Right cardiac atrium (tissue), 5 donors: ENCODE measurements at regions not wholly inside any gene's neighbourhood (a gene's known extent, or its start where the extent isn't known, plus 50 kb on each side); places are given as distances from the start of the nearest gene placed in this dataset.

Experiments
- ATAC-seq, 2 donors: fragments of 200-7000 bp; cut with Tn5 transposase; one replicate each; pipeline versions ENCODE4 v1.8.0 to v1.9.1; 2020; ENCODE audit warnings: moderate library complexity in 2 of 2, mild to moderate bottlenecking in 1 of 2
- DNase-seq, 3 donors: peaks; one replicate each; pipeline ENCODE4 v3.0.0-alpha.2; 2020
- H3K27ac ChIP-seq: one replicate; pipeline ENCODE4 v1.5.1; 2013; ENCODE audit warnings: mild to moderate bottlenecking, low read length, control low read depth, moderate library complexity
- H3K27me3 ChIP-seq: one replicate; pipeline ENCODE4 v1.6.1; 2013; ENCODE audit not compliant: control insufficient read depth, insufficient read depth
- H3K4me1 ChIP-seq: one replicate; pipeline ENCODE4 v1.6.1; 2013; ENCODE audit warnings: low read length; ENCODE audit not compliant: control insufficient read depth, insufficient read depth
- H3K4me3 ChIP-seq: one replicate; pipeline ENCODE4 v1.5.1; 2013; ENCODE audit warnings: low read length, control low read depth
- H3K9me3 ChIP-seq: one replicate; pipeline ENCODE4 v1.6.1; 2013; ENCODE audit warnings: low read length; ENCODE audit not compliant: control insufficient read depth
- WGBS: extraction: QIAGEN DNeasy Blood & Tissue Kit; methylation state at CpG from one replicate; pipeline ENCODE4 v1.1.7; 2013; 5-methylcytosine and 5-hydroxymethylcytosine counted together
- intact Hi-C, 4 donors: fragments of 100-400 bp; cut with DNase I; formaldehyde crosslinking; loops; one replicate each; pipeline versions ENCODE4 v1.11.0 to v1.14.0; 2022 to 2023
- donor health status: healthy with polysubstance abuse.
- donor health status: DM: no; HTN: yes; CAD: no.
- donor health status: DM: no; HTN: no; CAD: no.
- donor health status: DM: no; HTN: yes; CAD: no; lungs with severe emphysema.
- donor health status: DM: yes; HTN: yes; CAD: no.

DNA sequence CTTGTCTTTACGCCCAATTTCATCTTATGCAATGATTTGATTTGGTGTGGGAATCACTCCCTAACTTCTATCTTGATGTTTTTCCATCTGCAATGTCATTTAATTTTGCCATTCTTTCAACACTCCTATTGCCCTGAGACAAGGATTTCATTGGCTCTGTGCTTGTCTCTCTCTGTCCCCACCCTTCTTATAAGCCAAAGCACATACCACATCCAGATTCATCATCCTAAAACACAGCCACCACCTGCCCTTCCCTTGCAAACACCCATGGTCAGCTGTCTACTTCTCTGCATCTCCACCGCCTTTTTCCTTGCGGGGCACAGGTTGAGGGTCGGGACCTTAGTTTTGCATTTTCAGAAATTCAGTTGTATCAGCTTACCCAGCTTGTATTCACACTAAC lies 225.8 kb upstream of the SOX21 start:
- intact Hi-C loops, result no loop called here
- H3K4me1 ChIP-seq, result no peaks in the 10 kb centered on the region
- H3K4me3 ChIP-seq, result no peak overlapping the region
- H3K27ac ChIP-seq, result no peak overlapping the region
- no peaks in the 10 kb centered on the region for H3K27me3 ChIP-seq
- no peak for ATAC-seq
- H3K9me3 ChIP-seq, result no peaks in the 10 kb centered on the region
- WGBS, result 79% methylated on average over 4 of the region's 4 CpGs
- DNase-seq, result no peak

GRCh38 chr13:94936633-94937032 lies 224.3 kb upstream of the SOX21 start:
- ATAC-seq (no peak), DNase-seq (no peak)
- Histone ChIP-seq H3K27ac (no peak overlapping the region), H3K4me1 (no peaks in the 10 kb centered on the region), H3K4me3 (no peak overlapping the region), H3K9me3 (no peaks in the 10 kb centered on the region), H3K27me3 (no peaks in the 10 kb centered on the region)
- intact Hi-C loops, result no loop called here

DNA sequence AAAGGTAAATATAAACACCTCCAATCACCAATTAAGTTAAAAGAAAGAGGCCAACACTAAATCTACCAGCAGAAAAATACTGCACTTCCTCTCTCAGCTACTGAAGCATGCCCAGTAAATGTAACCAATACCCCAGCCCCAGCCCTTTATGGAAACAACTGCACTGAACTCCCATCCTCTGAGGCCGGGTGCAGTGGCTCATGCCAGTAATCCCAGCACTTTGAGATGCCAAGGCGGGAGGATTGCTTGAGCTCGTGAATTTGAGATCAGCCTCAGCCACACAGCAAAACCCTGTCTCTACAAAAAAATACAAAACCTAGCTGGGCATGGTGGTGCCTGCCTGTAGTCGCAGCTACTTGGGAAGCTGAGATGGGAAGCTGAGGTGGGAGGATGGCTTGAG lies 221.6 kb upstream of the SOX21 start:
- no peak overlapping the region for H3K27ac ChIP-seq
- DNase-seq (no peak), ATAC-seq (no peak)
- H3K4me3 ChIP-seq, result no peak overlapping the region
- WGBS, result 81% methylated on average over 4 of the region's 4 CpGs
- intact Hi-C loops, result no loop called here
- no peaks in the 10 kb centered on the region for H3K4me1 ChIP-seq
- H3K9me3 ChIP-seq, result no peaks in the 10 kb centered on the region
- no peaks in the 10 kb centered on the region for H3K27me3 ChIP-seq

GRCh38 chr13:94933230-94933751 lies 220.9 kb upstream of the SOX21 start:
- Histone ChIP-seq H3K4me3 (no peak overlapping the region), H3K9me3 (no peaks in the 10 kb centered on the region), H3K27ac (no peak overlapping the region), H3K27me3 (no peaks in the 10 kb centered on the region), H3K4me1 (no peaks in the 10 kb centered on the region)
- WGBS, result 95% methylated on average over 4 of the region's 4 CpGs
- no peak for DNase-seq
- no peak for ATAC-seq
- intact Hi-C loops, result no loop called here

- ATAC-seq (no peak), DNase-seq (no peak)
- no peak overlapping the region for H3K27ac ChIP-seq
- no peaks in the 10 kb centered on the region for H3K9me3 ChIP-seq
- intact Hi-C loops, result no loop called here
- no peak overlapping the region for H3K4me3 ChIP-seq
- 55% methylated on average over 5 of the region's 5 CpGs for WGBS
- H3K27me3 ChIP-seq, result no peaks in the 10 kb centered on the region
- H3K4me1 ChIP-seq, result no peaks in the 10 kb centered on the region
These were observed 215.9 kb upstream of the SOX21 start for GRCh38 chr13:94928127-94928775.

- no peak for ATAC-seq
- H3K9me3 ChIP-seq, result no peaks in the 10 kb centered on the region
- intact Hi-C loops, result no loop called here
- no peaks in the 10 kb centered on the region for H3K4me1 ChIP-seq
- no peak overlapping the region for H3K4me3 ChIP-seq
- 67% methylated on average over 3 of the region's 3 CpGs for WGBS
- no peak overlapping the region for H3K27ac ChIP-seq
- H3K27me3 ChIP-seq, result no peaks in the 10 kb centered on the region
- DNase-seq, result no peak
These were observed 212.9 kb upstream of the SOX21 start for GRCh38 chr13:94925263-94925662.

GRCh38 chr13:94921181-94921580 lies 208.8 kb upstream of the SOX21 start:
- Histone ChIP-seq H3K4me1 (no peaks in the 10 kb centered on the region), H3K4me3 (no peak overlapping the region), H3K27me3 (no peaks in the 10 kb centered on the region), H3K27ac (no peak overlapping the region), H3K9me3 (no peaks in the 10 kb centered on the region)
- DNase-seq, result no peak
- intact Hi-C loops, result no loop called here
- 37% methylated on average over 4 of the region's 4 CpGs for WGBS
- no peak for ATAC-seq

DNA sequence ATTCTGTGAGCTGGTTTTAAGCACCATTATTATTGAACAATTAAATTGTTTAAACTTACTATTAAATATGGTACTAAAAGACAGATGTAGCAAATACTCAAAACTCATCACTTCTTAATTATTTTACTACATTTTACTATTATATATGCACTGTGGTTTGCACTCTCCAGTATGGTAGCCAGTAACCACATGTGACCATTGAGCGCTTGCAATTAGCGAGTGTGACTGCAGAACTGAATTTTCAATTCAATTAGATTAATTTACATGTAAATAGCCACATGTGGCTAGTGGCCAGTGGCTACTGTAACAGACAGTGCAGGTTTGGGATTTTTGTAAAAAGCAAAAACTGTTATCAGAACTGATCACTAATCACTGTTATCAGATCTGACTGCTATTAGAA lies 208.2 kb upstream of the SOX21 start:
- intact Hi-C loops, result no loop called here
- Histone ChIP-seq H3K27ac (no peak overlapping the region), H3K4me3 (no peak overlapping the region), H3K9me3 (no peaks in the 10 kb centered on the region), H3K27me3 (no peaks in the 10 kb centered on the region), H3K4me1 (no peaks in the 10 kb centered on the region)
- DNase-seq, result no peak
- 89% methylated on average over 2 of the region's 2 CpGs for WGBS
- ATAC-seq, result no peak

DNA sequence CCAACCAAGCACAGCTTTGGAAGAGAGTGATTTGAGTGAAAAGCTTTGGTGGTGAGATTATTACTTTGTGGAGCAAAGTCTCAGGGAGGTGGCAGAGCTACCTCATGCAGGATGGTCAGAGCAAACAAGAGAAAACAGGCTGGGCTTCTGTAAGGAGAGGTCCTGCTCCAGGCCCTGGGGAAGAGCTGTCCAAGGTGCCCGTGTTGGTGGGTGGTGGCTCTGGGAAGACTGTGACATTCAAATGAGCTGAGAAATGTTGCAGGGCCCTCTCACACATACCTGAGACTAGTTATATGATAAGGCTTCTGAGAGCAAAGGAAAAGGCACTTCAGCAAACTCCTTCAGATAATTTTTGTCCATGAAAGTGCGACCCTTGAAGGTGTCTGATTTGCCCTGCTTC lies 205.5 kb upstream of the SOX21 start:
- intact Hi-C loops, result no loop called here
- Histone ChIP-seq H3K27me3 (no peaks in the 10 kb centered on the region), H3K9me3 (no peaks in the 10 kb centered on the region), H3K4me3 (no peak overlapping the region), H3K27ac (no peak overlapping the region), H3K4me1 (no peaks in the 10 kb centered on the region)
- WGBS, result 45% methylated on average over 2 of the region's 2 CpGs
- DNase-seq, result no peak
- ATAC-seq, result no peak

GRCh38 chr13:94914895-94915294 lies 202.6 kb upstream of the SOX21 start:
- no peaks in the 10 kb centered on the region for H3K4me1 ChIP-seq
- 70% methylated on average over 1 of the region's 1 CpG for WGBS
- no peaks in the 10 kb centered on the region for H3K9me3 ChIP-seq
- H3K4me3 ChIP-seq, result no peak overlapping the region
- no peak overlapping the region for H3K27ac ChIP-seq
- no peaks in the 10 kb centered on the region for H3K27me3 ChIP-seq
- ATAC-seq (no peak), DNase-seq (no peak)
- intact Hi-C loops, result no loop called here

- DNase-seq, result no peak
- intact Hi-C loops, result no loop called here
- no peak for ATAC-seq
- Histone ChIP-seq H3K4me3 (no peak overlapping the region), H3K27me3 (no peaks in the 10 kb centered on the region), H3K9me3 (no peaks in the 10 kb centered on the region), H3K4me1 (no peaks in the 10 kb centered on the region), H3K27ac (no peak overlapping the region)
- 70% methylated on average over 2 of the region's 2 CpGs for WGBS
These were observed 194.3 kb upstream of the SOX21 start for GRCh38 chr13:94906605-94907004.
